GM19397 (cell line): ENCODE measurements at regions not wholly inside any gene's neighbourhood (a gene's known extent, or its start where the extent isn't known, plus 50 kb on each side); places are given as distances from the start of the nearest gene placed in this dataset.
A peak's percentile ranks its signal among the peaks of the same experiment; 100 is the strongest.

Experiments used
- ATAC-seq: cut with Tn5 transposase; IDR thresholded peaks from one replicate; pipeline ENCODE4 v1.9.1; 2021; ENCODE audit warnings: mild to moderate bottlenecking, moderate library complexity; ENCODE audit not compliant: unreplicated experiment

- ATAC-seq = no peak
These were observed 189.7 kb downstream of the BCAT1 start for GRCh38 chr12:24759155-24759554.

GRCh38 chr12:24756479-24757024 is 192.3 kb downstream of the BCAT1 start:
- ATAC-seq = no peak

- ATAC-seq = no peak
These were observed 193.9 kb downstream of the BCAT1 start for GRCh38 chr12:24754690-24755638.

GRCh38 chr12:24752763-24753462 is 196.0 kb downstream of the BCAT1 start:
- ATAC-seq = no peak

- ATAC-seq = no peak
These were observed 197.7 kb downstream of the BCAT1 start for GRCh38 chr12:24751181-24751580.

- no peak for ATAC-seq
These were observed 198.6 kb downstream of the BCAT1 start for GRCh38 chr12:24750263-24750662.

GRCh38 chr12:24749171-24749570 is 199.7 kb downstream of the BCAT1 start:
- no peak for ATAC-seq

GRCh38 chr12:24748326-24748725 is 200.6 kb downstream of the BCAT1 start:
- no peak for ATAC-seq

- no peak for ATAC-seq
These were observed 202.0 kb downstream of the BCAT1 start for GRCh38 chr12:24746864-24747263.

GRCh38 chr12:24746006-24746671 is 202.8 kb downstream of the BCAT1 start:
- no peak for ATAC-seq

- ATAC-seq = no peak
These were observed 204.7 kb downstream of the BCAT1 start for GRCh38 chr12:24743941-24744793.

- ATAC-seq = peak; percentile 73
These were observed 206.5 kb downstream of the BCAT1 start for GRCh38 chr12:24742378-24742777.

GRCh38 chr12:24741216-24741615 is 207.7 kb downstream of the BCAT1 start:
- ATAC-seq = no peak

- ATAC-seq = no peak
These were observed 209.7 kb downstream of the BCAT1 start for GRCh38 chr12:24739106-24739779.

GRCh38 chr12:24738441-24738840 is 210.5 kb downstream of the BCAT1 start:
- ATAC-seq = no peak

GRCh38 chr12:24731596-24731995 is 217.3 kb downstream of the BCAT1 start:
- ATAC-seq = no peak

- peak; percentile 63 for ATAC-seq
These were observed 218.4 kb downstream of the BCAT1 start for GRCh38 chr12:24730489-24730896.

- ATAC-seq = no peak
These were observed 220.1 kb downstream of the BCAT1 start for GRCh38 chr12:24728826-24729225.

GRCh38 chr12:24728366-24728765 is 220.5 kb downstream of the BCAT1 start:
- no peak for ATAC-seq

- ATAC-seq = no peak
These were observed 223.3 kb downstream of the BCAT1 start for GRCh38 chr12:24725616-24726015.
